ENCODE measurements at regions not wholly inside any gene's neighbourhood (a gene's known extent, or its start where the extent isn't known, plus 50 kb on each side); places are given as distances from the start of the nearest gene placed in this dataset.

- no peak for DNase-seq
- Histone ChIP-seq H3K4me1 (ENCODE audit: control insufficient read depth, insufficient read depth, low read length) (no peaks in the 10 kb centered on the region), H3K9me3 (ENCODE audit: control insufficient read depth, low read length) (no peaks in the 10 kb centered on the region), H3K27me3 (ENCODE audit: control insufficient read depth, insufficient read depth) (no peaks in the 10 kb centered on the region), H3K27ac (ENCODE audit: low read length) (no peak overlapping the region), H3K4me3 (ENCODE audit: low read length) (no peak overlapping the region)
- intact Hi-C loops (cut with DNase I): loop anchor here in 1 of 4 donors (10.0 kb wide), 1 partner anchor 400 kb away; no protein-coding TSS in a partner anchor
- 82% methylated on average over 5 of the region's 5 CpGs for WGBS
- no peak for ATAC-seq
Measured at GRCh38 chr2:220704810-220705209, 867.3 kb downstream of the EPHA4 start.

GRCh38 chr2:220705678-220706077, 866.4 kb downstream of the EPHA4 start:
- no peaks in the 10 kb centered on the region for H3K4me1 ChIP-seq (ENCODE audit: control insufficient read depth, insufficient read depth, low read length)
- H3K27ac ChIP-seq (ENCODE audit: low read length): no peak overlapping the region
- 79% methylated on average over 4 of the region's 4 CpGs for WGBS
- no peaks in the 10 kb centered on the region for H3K27me3 ChIP-seq (ENCODE audit: control insufficient read depth, insufficient read depth)
- intact Hi-C loops (cut with DNase I): loop anchor here in 1 of 4 donors (10.0 kb wide), 1 partner anchor 399 kb away; no protein-coding TSS in a partner anchor
- no peak overlapping the region for H3K4me3 ChIP-seq (ENCODE audit: low read length)
- no peaks in the 10 kb centered on the region for H3K9me3 ChIP-seq (ENCODE audit: control insufficient read depth, low read length)
- ATAC-seq (no peak), DNase-seq (no peak)

GRCh38 chr2:220707261-220707660, 864.8 kb downstream of the EPHA4 start:
- intact Hi-C loops (cut with DNase I): loop anchor here in 1 of 4 donors (10.0 kb wide), 1 partner anchor 398 kb away; no protein-coding TSS in a partner anchor
- WGBS: 76% methylated on average over 3 of the region's 3 CpGs
- no peak for ATAC-seq
- Histone ChIP-seq H3K9me3 (ENCODE audit: control insufficient read depth, low read length) (no peaks in the 10 kb centered on the region), H3K4me3 (ENCODE audit: low read length) (no peak overlapping the region), H3K4me1 (ENCODE audit: control insufficient read depth, insufficient read depth, low read length) (no peaks in the 10 kb centered on the region), H3K27me3 (ENCODE audit: control insufficient read depth, insufficient read depth) (no peaks in the 10 kb centered on the region), H3K27ac (ENCODE audit: low read length) (no peak overlapping the region)
- no peak for DNase-seq

GRCh38 chr2:220708366-220708765, 863.7 kb downstream of the EPHA4 start:
- no peaks in the 10 kb centered on the region for H3K9me3 ChIP-seq (ENCODE audit: control insufficient read depth, low read length)
- no peaks in the 10 kb centered on the region for H3K4me1 ChIP-seq (ENCODE audit: control insufficient read depth, insufficient read depth, low read length)
- no peak overlapping the region for H3K4me3 ChIP-seq (ENCODE audit: low read length)
- H3K27ac ChIP-seq (ENCODE audit: low read length): no peak overlapping the region
- DNase-seq: no peak
- intact Hi-C loops (cut with DNase I): loop anchor here in 1 of 4 donors (10.0 kb wide), 1 partner anchor 396 kb away; no protein-coding TSS in a partner anchor
- WGBS: 54% methylated on average over 3 of the region's 3 CpGs
- ATAC-seq: no peak
- no peaks in the 10 kb centered on the region for H3K27me3 ChIP-seq (ENCODE audit: control insufficient read depth, insufficient read depth)

GRCh38 chr2:220717283-220717682, 854.8 kb downstream of the EPHA4 start:
- WGBS: 94% methylated on average over 3 of the region's 3 CpGs
- H3K27me3 ChIP-seq (ENCODE audit: control insufficient read depth, insufficient read depth): no peaks in the 10 kb centered on the region
- no peaks in the 10 kb centered on the region for H3K9me3 ChIP-seq (ENCODE audit: control insufficient read depth, low read length)
- intact Hi-C loops (cut with DNase I): no loop called here
- H3K27ac ChIP-seq (ENCODE audit: low read length): no peak overlapping the region
- no peaks in the 10 kb centered on the region for H3K4me1 ChIP-seq (ENCODE audit: control insufficient read depth, insufficient read depth, low read length)
- no peak overlapping the region for H3K4me3 ChIP-seq (ENCODE audit: low read length)
- ATAC-seq (no peak), DNase-seq (no peak)

GRCh38 chr2:220736778-220737177, 835.3 kb downstream of the EPHA4 start:
- Histone ChIP-seq H3K9me3 (ENCODE audit: control insufficient read depth, low read length) (no peaks in the 10 kb centered on the region), H3K27ac (ENCODE audit: low read length) (no peak overlapping the region), H3K4me1 (ENCODE audit: control insufficient read depth, insufficient read depth, low read length) (no peaks in the 10 kb centered on the region), H3K4me3 (ENCODE audit: low read length) (no peak overlapping the region), H3K27me3 (ENCODE audit: control insufficient read depth, insufficient read depth) (no peaks in the 10 kb centered on the region)
- DNase-seq (no peak), ATAC-seq (no peak)
- intact Hi-C loops (cut with DNase I): no loop called here
- WGBS: 57% methylated on average over 4 of the region's 4 CpGs

- Histone ChIP-seq H3K27me3 (ENCODE audit: control insufficient read depth, insufficient read depth) (no peaks in the 10 kb centered on the region), H3K27ac (ENCODE audit: low read length) (no peak overlapping the region), H3K4me3 (ENCODE audit: low read length) (no peak overlapping the region), H3K9me3 (ENCODE audit: control insufficient read depth, low read length) (no peaks in the 10 kb centered on the region), H3K4me1 (ENCODE audit: control insufficient read depth, insufficient read depth, low read length) (no peaks in the 10 kb centered on the region)
- DNase-seq (no peak), ATAC-seq (no peak)
- 88% methylated on average over 2 of the region's 2 CpGs for WGBS
- intact Hi-C loops (cut with DNase I): no loop called here
Measured at GRCh38 chr2:220743203-220743602, 828.9 kb downstream of the EPHA4 start.

GRCh38 chr2:220744861-220745260, 827.2 kb downstream of the EPHA4 start:
- Histone ChIP-seq H3K27ac (ENCODE audit: low read length) (no peak overlapping the region), H3K4me1 (ENCODE audit: control insufficient read depth, insufficient read depth, low read length) (no peaks in the 10 kb centered on the region), H3K9me3 (ENCODE audit: control insufficient read depth, low read length) (no peaks in the 10 kb centered on the region), H3K4me3 (ENCODE audit: low read length) (no peak overlapping the region), H3K27me3 (ENCODE audit: control insufficient read depth, insufficient read depth) (no peaks in the 10 kb centered on the region)
- WGBS: 79% methylated on average over 2 of the region's 2 CpGs
- no peak for DNase-seq
- intact Hi-C loops (cut with DNase I): no loop called here
- ATAC-seq: no peak

GRCh38 chr2:220745682-220746081, 826.4 kb downstream of the EPHA4 start:
- H3K4me3 ChIP-seq (ENCODE audit: low read length): no peak overlapping the region
- intact Hi-C loops (cut with DNase I): no loop called here
- no peaks in the 10 kb centered on the region for H3K27me3 ChIP-seq (ENCODE audit: control insufficient read depth, insufficient read depth)
- 94% methylated on average over 8 of the region's 8 CpGs for WGBS
- DNase-seq: no peak
- H3K9me3 ChIP-seq (ENCODE audit: control insufficient read depth, low read length): no peaks in the 10 kb centered on the region
- H3K4me1 ChIP-seq (ENCODE audit: control insufficient read depth, insufficient read depth, low read length): no peaks in the 10 kb centered on the region
- ATAC-seq: no peak
- H3K27ac ChIP-seq (ENCODE audit: low read length): no peak overlapping the region

GRCh38 chr2:220747736-220748135, 824.4 kb downstream of the EPHA4 start:
- no peak for ATAC-seq
- 94% methylated on average over 1 of the region's 1 CpG for WGBS

GRCh38 chr2:220748875-220749479, 823.1 kb downstream of the EPHA4 start:
- H3K4me3 ChIP-seq (ENCODE audit: low read length): no peak overlapping the region
- 73% methylated on average over 12 of the region's 12 CpGs for WGBS
- DNase-seq: no peak
- no peaks in the 10 kb centered on the region for H3K9me3 ChIP-seq (ENCODE audit: control insufficient read depth, low read length)
- intact Hi-C loops (cut with DNase I): no loop called here
- ATAC-seq: no peak
- no peaks in the 10 kb centered on the region for H3K4me1 ChIP-seq (ENCODE audit: control insufficient read depth, insufficient read depth, low read length)
- no peaks in the 10 kb centered on the region for H3K27me3 ChIP-seq (ENCODE audit: control insufficient read depth, insufficient read depth)
- H3K27ac ChIP-seq (ENCODE audit: low read length): no peak overlapping the region

More at GRCh38 chr2:220747736-220748135, 824.4 kb downstream of the EPHA4 start:
- no peak for DNase-seq
- Histone ChIP-seq H3K4me1 (ENCODE audit: control insufficient read depth, insufficient read depth, low read length) (no peaks in the 10 kb centered on the region), H3K4me3 (ENCODE audit: low read length) (no peak overlapping the region), H3K27ac (ENCODE audit: low read length) (no peak overlapping the region), H3K9me3 (ENCODE audit: control insufficient read depth, low read length) (no peaks in the 10 kb centered on the region), H3K27me3 (ENCODE audit: control insufficient read depth, insufficient read depth) (no peaks in the 10 kb centered on the region)
- intact Hi-C loops (cut with DNase I): no loop called here

- no peaks in the 10 kb centered on the region for H3K4me1 ChIP-seq (ENCODE audit: control insufficient read depth, insufficient read depth, low read length)
- 60% methylated on average over 3 of the region's 3 CpGs for WGBS
- ATAC-seq (no peak), DNase-seq (no peak)
- H3K27ac ChIP-seq (ENCODE audit: low read length): no peak overlapping the region
- no peaks in the 10 kb centered on the region for H3K27me3 ChIP-seq (ENCODE audit: control insufficient read depth, insufficient read depth)
- no peak overlapping the region for H3K4me3 ChIP-seq (ENCODE audit: low read length)
- intact Hi-C loops (cut with DNase I): no loop called here
- no peaks in the 10 kb centered on the region for H3K9me3 ChIP-seq (ENCODE audit: control insufficient read depth, low read length)
Measured at GRCh38 chr2:220753486-220753885, 818.6 kb downstream of the EPHA4 start.
